H1 (cell line): ENCODE measurements at regions not wholly inside any gene's neighbourhood (a gene's known extent, or its start where the extent isn't known, plus 50 kb on each side); places are given as distances from the start of the nearest gene placed in this dataset.

Experiments used
- CHD2 ChIP-seq: IDR thresholded peaks from 2 replicates; pipeline ENCODE4 v1.6.1; 2012; ENCODE audit warnings: low read length, improper control_type of control experiment
- EZH2 ChIP-seq: fragments of 200-600 bp; sonication (generic); IDR thresholded peaks from 2 replicates; pipeline ENCODE4 v1.7.1; 2012; ENCODE audit warnings: low read depth, mild to moderate bottlenecking, moderate library complexity, low read length, inconsistent platforms; ENCODE audit not compliant: severe bottlenecking
- JUND ChIP-seq: IDR thresholded peaks from 2 replicates; pipeline ENCODE4 v1.6.1; 2011; ENCODE audit warnings: mild to moderate bottlenecking, improper control_type of control experiment, low read length
- POLR2A ChIP-seq, 2 experiments: IDR thresholded peaks; 1 replicate in 1 of 2; 2 replicates in 1 of 2; pipeline ENCODE4 v1.6.1; 2011; ENCODE audit warnings: low read depth in 2 of 2, low read length in 2 of 2, mild to moderate bottlenecking in 2 of 2; ENCODE audit errors: control extremely low read depth in 1 of 2
- POLR2AphosphoS5 ChIP-seq: IDR thresholded peaks from 2 replicates; pipeline ENCODE4 v1.6.1; 2011; ENCODE audit warnings: low read depth, low read length
- TF ChIP-seq, protein P1 (sequence below), 3 experiments: IDR thresholded peaks; 1 replicate in 2 of 3; 2 replicates in 1 of 3; pipeline versions ENCODE4 v1.5.1 to v1.6.1; 2011; ENCODE audit warnings: low read length in 3 of 3, mild to moderate bottlenecking in 3 of 3, inconsistent platforms in 2 of 3, low read depth in 1 of 3, moderate library complexity in 1 of 3; ENCODE audit not compliant: insufficient read depth in 1 of 3; ENCODE audit errors: control extremely low read depth in 1 of 3

DNA sequence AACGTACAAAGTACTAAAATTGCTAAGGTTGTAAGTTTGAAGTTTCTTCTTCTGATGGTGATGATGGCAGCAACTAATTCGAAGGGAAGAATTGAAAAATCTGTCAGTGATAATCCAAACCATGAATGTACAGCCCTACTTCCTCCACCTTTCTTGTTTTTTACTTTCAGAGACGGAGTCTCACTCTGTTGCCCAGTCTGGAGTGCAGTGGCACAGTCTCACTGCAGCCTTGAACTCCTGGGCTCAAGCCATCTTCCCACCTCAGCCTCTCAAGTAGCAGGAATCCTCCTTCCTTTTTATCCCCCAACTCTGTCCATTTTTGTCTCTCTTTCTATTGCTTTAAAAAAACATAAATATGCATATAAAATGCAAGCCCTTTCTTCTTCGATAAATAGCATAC lies 112.3 kb upstream of the SOX21 start:
- TF ChIP-seq POLR2AphosphoS5 (no peak), POLR2A (IDR thresholded peaks at IDR 0.05; ENCODE audit: control extremely low read depth in 1 of 2, low read depth in 2 of 2, low read length in 2 of 2) (no peak), JUND (no peak), EZH2 (no peak), CHD2 (no peak)
- TF ChIP-seq, protein P1, sequence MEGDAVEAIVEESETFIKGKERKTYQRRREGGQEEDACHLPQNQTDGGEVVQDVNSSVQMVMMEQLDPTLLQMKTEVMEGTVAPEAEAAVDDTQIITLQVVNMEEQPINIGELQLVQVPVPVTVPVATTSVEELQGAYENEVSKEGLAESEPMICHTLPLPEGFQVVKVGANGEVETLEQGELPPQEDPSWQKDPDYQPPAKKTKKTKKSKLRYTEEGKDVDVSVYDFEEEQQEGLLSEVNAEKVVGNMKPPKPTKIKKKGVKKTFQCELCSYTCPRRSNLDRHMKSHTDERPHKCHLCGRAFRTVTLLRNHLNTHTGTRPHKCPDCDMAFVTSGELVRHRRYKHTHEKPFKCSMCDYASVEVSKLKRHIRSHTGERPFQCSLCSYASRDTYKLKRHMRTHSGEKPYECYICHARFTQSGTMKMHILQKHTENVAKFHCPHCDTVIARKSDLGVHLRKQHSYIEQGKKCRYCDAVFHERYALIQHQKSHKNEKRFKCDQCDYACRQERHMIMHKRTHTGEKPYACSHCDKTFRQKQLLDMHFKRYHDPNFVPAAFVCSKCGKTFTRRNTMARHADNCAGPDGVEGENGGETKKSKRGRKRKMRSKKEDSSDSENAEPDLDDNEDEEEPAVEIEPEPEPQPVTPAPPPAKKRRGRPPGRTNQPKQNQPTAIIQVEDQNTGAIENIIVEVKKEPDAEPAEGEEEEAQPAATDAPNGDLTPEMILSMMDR (IDR thresholded peaks at IDR 0.05; ENCODE audit: control extremely low read depth in 1 of 3, insufficient read depth in 1 of 3, low read depth in 1 of 3, low read length in 3 of 3), result no peak
